GM12878 (cell line): ENCODE measurements at regions not wholly inside any gene's neighbourhood (a gene's known extent, or its start where the extent isn't known, plus 50 kb on each side); places are given as distances from the start of the nearest gene placed in this dataset.

Experiments
- ATAC-seq: fragments of 200-7000 bp; cut with Tn5 transposase; 3 replicates; pipeline ENCODE4 v1.9.1; 2020; ENCODE audit warnings: mild to moderate bottlenecking, moderate library complexity
- BruUV-seq: library from RNA; stranded (reverse); fragments of 400-500 nt; replicated peaks from 2 replicates; lab custom pipeline; 2021; lab: Mats Ljungman, UMichigan
- CTCF ChIA-PET: fragments of 300-600 bp; sonication (Branson Sonifier 250); formaldehyde crosslinking; extraction: SDS; loops from one replicate; lab custom pipeline; 2021; ENCODE audit warnings: inconsistent platforms; lab: Yijun Ruan, JAX
- POLR2A ChIA-PET: fragments of 350-600 bp; formaldehyde crosslinking; extraction: SDS; loops from one replicate; lab custom pipeline; 2021; ENCODE audit warnings: inconsistent platforms; lab: Charles Lee
- RAD21 ChIA-PET: fragments of 300-600 bp; sonication (Branson Sonifier 250); formaldehyde crosslinking; loops from one replicate; lab custom pipeline; 2023; ENCODE audit warnings: antibody characterized with exemption; ENCODE audit not compliant: unreplicated experiment; lab: Charles Lee
- SMC1A ChIA-PET: fragments of 300-600 bp; sonication (Branson Sonifier 250); formaldehyde crosslinking; loops from one replicate; lab custom pipeline; 2023; ENCODE audit not compliant: unreplicated experiment, uncharacterized antibody; lab: Charles Lee
- DNase-seq: peaks from one replicate; pipeline ENCODE4 v3.0.0-alpha.2; 2011; ENCODE audit warnings: low read depth, low spot score
- FAIRE-seq: peaks from 3 replicates; lab custom pipeline; 2011; peaks lifted over from hg19 to GRCh38; lab: Jason Lieb, UNC
- H2AFZ ChIP-seq: 2 replicates; pipeline ENCODE4 v1.6.0; 2011; ENCODE audit warnings: low read depth, low read length, control low read depth; ENCODE audit not compliant: control insufficient read depth
- H3K27ac ChIP-seq: 2 replicates; pipeline ENCODE4 v1.5.1; 2011; ENCODE audit warnings: control low read depth; ENCODE audit not compliant: control insufficient read depth, insufficient read depth
- H3K27me3 ChIP-seq, 2 experiments: replicated peaks in 1 of 2; 2 replicates each; pipeline versions ENCODE4 v1.6.0 to v1.6.1; 2011; ENCODE audit warnings: low read length in 1 of 2; ENCODE audit not compliant: control insufficient read depth in 2 of 2, insufficient read depth in 2 of 2
- H3K36me3 ChIP-seq, 2 experiments: 2 replicates each; pipeline ENCODE4 v1.5.1; 2011; ENCODE audit warnings: low read length in 1 of 2; ENCODE audit not compliant: control insufficient read depth in 2 of 2, insufficient read depth in 2 of 2
- H3K4me1 ChIP-seq: 2 replicates; pipeline ENCODE4 v1.6.1; 2011; ENCODE audit warnings: mild to moderate bottlenecking, low read length, moderate library complexity, mixed read lengths; ENCODE audit not compliant: control insufficient read depth, insufficient read depth
- H3K4me2 ChIP-seq: 2 replicates; pipeline ENCODE4 v1.6.0; 2011; ENCODE audit warnings: control low read depth; ENCODE audit not compliant: control insufficient read depth, insufficient read depth
- H3K4me3 ChIP-seq: fragments of 200-600 bp; sonication (generic); 2 replicates; pipeline ENCODE4 v1.5.1; 2016
- H3K79me2 ChIP-seq: 2 replicates; pipeline ENCODE4 v1.6.0; 2011; ENCODE audit warnings: low read length; ENCODE audit not compliant: control insufficient read depth, insufficient read depth
- H3K9ac ChIP-seq: 2 replicates; pipeline ENCODE4 v1.8.0; 2011; ENCODE audit warnings: low read length, control low read depth, mixed read lengths; ENCODE audit not compliant: control insufficient read depth, insufficient read depth
- H3K9me3 ChIP-seq: replicated peaks from 3 replicates; pipeline ENCODE4 v1.5.1; 2011; ENCODE audit warnings: mild to moderate bottlenecking, low read length; ENCODE audit not compliant: control insufficient read depth, insufficient read depth
- H4K20me1 ChIP-seq: 2 replicates; pipeline ENCODE4 v1.6.0; 2011; ENCODE audit not compliant: control insufficient read depth, insufficient read depth
- CBX5 ChIP-seq: sonication (generic); IDR thresholded peaks from 2 replicates; pipeline ENCODE4 v1.6.1; 2016; ENCODE audit warnings: low read depth, moderate library complexity, mild to moderate bottlenecking, inconsistent platforms
- CEBPB ChIP-seq, 2 experiments: fragments of 150-350 bp in 1 of 2; IDR thresholded peaks; 2 replicates each; pipeline ENCODE4 v1.6.1; 2012 to 2014; ENCODE audit warnings: low read depth in 2 of 2, low read length in 2 of 2, borderline replicate concordance in 1 of 2, inconsistent platforms in 1 of 2
- CREB1 ChIP-seq: IDR thresholded peaks from 2 replicates; pipeline ENCODE4 v1.6.1; 2012; ENCODE audit warnings: low read depth, mild to moderate bottlenecking, inconsistent platforms
- IKZF2 ChIP-seq, 2 experiments: fragments of 450-650 bp; IDR thresholded peaks; 2 replicates each; pipeline ENCODE4 v1.6.1; 2017; ENCODE audit warnings: mild to moderate bottlenecking in 2 of 2, moderate library complexity in 2 of 2
- SIN3A ChIP-seq: IDR thresholded peaks from 2 replicates; pipeline ENCODE4 v1.6.1; 2012; ENCODE audit warnings: low read depth, low read length, improper control_type of control experiment
- STAT3 ChIP-seq: IDR thresholded peaks from 2 replicates; pipeline ENCODE4 v1.6.1; 2011; ENCODE audit warnings: low read depth, low read length, improper control_type of control experiment
- USF2 ChIP-seq: IDR thresholded peaks from 2 replicates; pipeline ENCODE4 v1.6.1; 2011; ENCODE audit warnings: low read depth, low read length, improper control_type of control experiment, borderline replicate concordance
- ZNF592 ChIP-seq: fragments of 450-650 bp; IDR thresholded peaks from 2 replicates; pipeline ENCODE4 v1.6.1; 2017; ENCODE audit warnings: mild to moderate bottlenecking, moderate library complexity
- WGBS: methylation state at CpG from one replicate; pipeline ENCODE4 v1.1.6; 2016; ENCODE audit warnings: low lambda C conversion rate; ENCODE audit not compliant: insufficient replicate concordance, insufficient coverage; ENCODE audit errors: missing lambda C conversion rate; 5-methylcytosine and 5-hydroxymethylcytosine counted together
- in situ Hi-C: fragments of 300-500 bp; cut with MboI; formaldehyde crosslinking; loops from 9 replicates; pipeline ENCODE4 v1.14.3; 2018; ENCODE audit warnings: mixed read lengths
- intact Hi-C: fragments of 100-400 bp; cut with micrococcal nuclease; formaldehyde crosslinking; loops from one replicate; pipeline ENCODE4 v1.14.2; 2022; ENCODE audit not compliant: unreplicated experiment

- ATAC-seq (no peak), DNase-seq (no peak), FAIRE-seq (no peak)
- ChIA-PET CTCF (no interaction called here), RAD21 (no interaction called here), POLR2A (no interaction called here), SMC1A (no interaction called here)
- Histone ChIP-seq H3K27me3 (no peaks in the 10 kb centered on the region; a peak in 1 of 4 replicates), H3K4me2 (no peak overlapping the region), H4K20me1 (no peaks in the 10 kb centered on the region), H3K27ac (no peak overlapping the region), H3K36me3 (no peaks in the 10 kb centered on the region), H3K4me1 (no peaks in the 10 kb centered on the region), H3K79me2 (no peaks in the 10 kb centered on the region), H3K9me3 (no peaks in the 10 kb centered on the region; the same call in 2 of the 3 replicates), H2AFZ (no peak overlapping the region), H3K9ac (no peak overlapping the region), H3K4me3 (no peak overlapping the region)
- BruUV-seq, result no TSS peak
- no peak for TF ChIP-seq USF2
- no peak for TF ChIP-seq CBX5
- no peak for TF ChIP-seq STAT3
- no peak for TF ChIP-seq SIN3A
- TF ChIP-seq ZNF592, result no peak
- TF ChIP-seq CEBPB (IDR thresholded peaks at IDR 0.05; ENCODE audit: borderline replicate concordance in 1 of 2, low read depth in 2 of 2, low read length in 2 of 2), result no peak
- TF ChIP-seq IKZF2 (IDR thresholded peaks at IDR 0.05), result no peak
- TF ChIP-seq CREB1, result no peak
- intact Hi-C loops (no loop called here), in situ Hi-C loops (no loop called here)
- WGBS, result 42% methylated on average over 4 of the region's 4 CpGs
Measured at GRCh38 chr7:24058953-24059352, 225.0 kb upstream of the NPY start.
